ENCODE measurements at regions not wholly inside any gene's neighbourhood (a gene's known extent, or its start where the extent isn't known, plus 50 kb on each side); places are given as distances from the start of the nearest gene placed in this dataset.
A peak's percentile ranks its signal among the peaks of the same experiment; 100 is the strongest.

DNA sequence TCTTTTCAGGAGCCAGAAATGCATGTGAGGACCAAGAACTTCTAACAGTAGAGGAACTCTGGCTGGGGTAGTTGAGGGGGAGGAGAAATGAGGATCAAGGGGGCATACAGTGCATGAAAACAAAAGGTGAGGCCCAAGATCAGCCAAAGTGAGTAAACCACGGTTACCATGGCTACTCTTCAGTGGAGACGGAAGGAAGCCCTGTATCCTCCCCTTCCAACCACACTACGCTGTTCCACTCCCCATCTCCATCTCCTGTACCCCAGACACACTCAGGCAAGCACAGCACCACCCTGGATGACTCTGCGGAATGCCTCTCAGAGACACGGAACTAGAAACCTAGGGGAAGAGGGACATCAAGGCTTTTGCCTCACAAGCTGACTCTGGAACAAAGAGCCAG is 157.6 kb upstream of the CAMK1G start:
- Mint-ChIP-seq H3K36me3 (ENCODE audit: low read depth) (peaks cover 11% of the 10 kb centered on the region), H3K9me3 (no peaks in the 10 kb centered on the region; the same call in 2 of the 3 replicates), H3K27me3 (ENCODE audit: insufficient read depth, low read depth, poor library complexity) (peaks cover 25% of the 10 kb centered on the region), H3K27ac (no peak overlapping the region), H3K4me3 (no peak overlapping the region), H3K4me1 (peaks cover 65% of the 10 kb centered on the region)
- no peak for TF ChIP-seq EZH2phosphoT487 (IDR thresholded peaks at IDR 0.05; ENCODE audit: unreplicated experiment)
- TF ChIP-seq, protein P1, sequence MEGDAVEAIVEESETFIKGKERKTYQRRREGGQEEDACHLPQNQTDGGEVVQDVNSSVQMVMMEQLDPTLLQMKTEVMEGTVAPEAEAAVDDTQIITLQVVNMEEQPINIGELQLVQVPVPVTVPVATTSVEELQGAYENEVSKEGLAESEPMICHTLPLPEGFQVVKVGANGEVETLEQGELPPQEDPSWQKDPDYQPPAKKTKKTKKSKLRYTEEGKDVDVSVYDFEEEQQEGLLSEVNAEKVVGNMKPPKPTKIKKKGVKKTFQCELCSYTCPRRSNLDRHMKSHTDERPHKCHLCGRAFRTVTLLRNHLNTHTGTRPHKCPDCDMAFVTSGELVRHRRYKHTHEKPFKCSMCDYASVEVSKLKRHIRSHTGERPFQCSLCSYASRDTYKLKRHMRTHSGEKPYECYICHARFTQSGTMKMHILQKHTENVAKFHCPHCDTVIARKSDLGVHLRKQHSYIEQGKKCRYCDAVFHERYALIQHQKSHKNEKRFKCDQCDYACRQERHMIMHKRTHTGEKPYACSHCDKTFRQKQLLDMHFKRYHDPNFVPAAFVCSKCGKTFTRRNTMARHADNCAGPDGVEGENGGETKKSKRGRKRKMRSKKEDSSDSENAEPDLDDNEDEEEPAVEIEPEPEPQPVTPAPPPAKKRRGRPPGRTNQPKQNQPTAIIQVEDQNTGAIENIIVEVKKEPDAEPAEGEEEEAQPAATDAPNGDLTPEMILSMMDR (conservative IDR thresholded peaks at IDR 0.05; ENCODE audit: low read depth in 2 of 2): no peak
- no peak for TF ChIP-seq ZNF331 (CRISPR knock-in tag; IDR thresholded peaks at IDR 0.05; ENCODE audit: low read depth)
- TF ChIP-seq STAT1 (IDR thresholded peaks at IDR 0.05; ENCODE audit: unreplicated experiment): no peak
- no peak for TF ChIP-seq EZH2 (IDR thresholded peaks at IDR 0.05; ENCODE audit: low read depth, unreplicated experiment)
- TF ChIP-seq, protein P2, sequence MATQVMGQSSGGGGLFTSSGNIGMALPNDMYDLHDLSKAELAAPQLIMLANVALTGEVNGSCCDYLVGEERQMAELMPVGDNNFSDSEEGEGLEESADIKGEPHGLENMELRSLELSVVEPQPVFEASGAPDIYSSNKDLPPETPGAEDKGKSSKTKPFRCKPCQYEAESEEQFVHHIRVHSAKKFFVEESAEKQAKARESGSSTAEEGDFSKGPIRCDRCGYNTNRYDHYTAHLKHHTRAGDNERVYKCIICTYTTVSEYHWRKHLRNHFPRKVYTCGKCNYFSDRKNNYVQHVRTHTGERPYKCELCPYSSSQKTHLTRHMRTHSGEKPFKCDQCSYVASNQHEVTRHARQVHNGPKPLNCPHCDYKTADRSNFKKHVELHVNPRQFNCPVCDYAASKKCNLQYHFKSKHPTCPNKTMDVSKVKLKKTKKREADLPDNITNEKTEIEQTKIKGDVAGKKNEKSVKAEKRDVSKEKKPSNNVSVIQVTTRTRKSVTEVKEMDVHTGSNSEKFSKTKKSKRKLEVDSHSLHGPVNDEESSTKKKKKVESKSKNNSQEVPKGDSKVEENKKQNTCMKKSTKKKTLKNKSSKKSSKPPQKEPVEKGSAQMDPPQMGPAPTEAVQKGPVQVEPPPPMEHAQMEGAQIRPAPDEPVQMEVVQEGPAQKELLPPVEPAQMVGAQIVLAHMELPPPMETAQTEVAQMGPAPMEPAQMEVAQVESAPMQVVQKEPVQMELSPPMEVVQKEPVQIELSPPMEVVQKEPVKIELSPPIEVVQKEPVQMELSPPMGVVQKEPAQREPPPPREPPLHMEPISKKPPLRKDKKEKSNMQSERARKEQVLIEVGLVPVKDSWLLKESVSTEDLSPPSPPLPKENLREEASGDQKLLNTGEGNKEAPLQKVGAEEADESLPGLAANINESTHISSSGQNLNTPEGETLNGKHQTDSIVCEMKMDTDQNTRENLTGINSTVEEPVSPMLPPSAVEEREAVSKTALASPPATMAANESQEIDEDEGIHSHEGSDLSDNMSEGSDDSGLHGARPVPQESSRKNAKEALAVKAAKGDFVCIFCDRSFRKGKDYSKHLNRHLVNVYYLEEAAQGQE (IDR thresholded peaks at IDR 0.05; ENCODE audit: unreplicated experiment): no peak
- Histone ChIP-seq H3K4me1 (ENCODE audit: insufficient read depth) (peaks cover 41% of the 10 kb centered on the region), H2AFZ (no peak overlapping the region), H3K27me3 (ENCODE audit: insufficient read depth) (no peaks in the 10 kb centered on the region), H3K9me2 (ENCODE audit: insufficient read depth) (peaks cover 15% of the 10 kb centered on the region; the same call in 1 of the 2 replicates), H3K36me3 (ENCODE audit: insufficient read depth) (no peaks in the 10 kb centered on the region), H3K4me2 (no peak overlapping the region), H3F3A (replicated peaks; ENCODE audit: low read depth) (peaks cover 6% of the 10 kb centered on the region; the same call in 1 of the 2 replicates), H3K79me2 (replicated peaks; ENCODE audit: insufficient read depth) (peaks cover 16% of the 10 kb centered on the region), H3K4me3 (no peak overlapping the region), H4K20me1 (replicated peaks; ENCODE audit: insufficient read depth) (no peaks in the 10 kb centered on the region), H3K27ac (ENCODE audit: low read depth) (no peak overlapping the region)
- DNase-seq (ENCODE audit: low spot score): no peak
- no peak for ATAC-seq

DNA sequence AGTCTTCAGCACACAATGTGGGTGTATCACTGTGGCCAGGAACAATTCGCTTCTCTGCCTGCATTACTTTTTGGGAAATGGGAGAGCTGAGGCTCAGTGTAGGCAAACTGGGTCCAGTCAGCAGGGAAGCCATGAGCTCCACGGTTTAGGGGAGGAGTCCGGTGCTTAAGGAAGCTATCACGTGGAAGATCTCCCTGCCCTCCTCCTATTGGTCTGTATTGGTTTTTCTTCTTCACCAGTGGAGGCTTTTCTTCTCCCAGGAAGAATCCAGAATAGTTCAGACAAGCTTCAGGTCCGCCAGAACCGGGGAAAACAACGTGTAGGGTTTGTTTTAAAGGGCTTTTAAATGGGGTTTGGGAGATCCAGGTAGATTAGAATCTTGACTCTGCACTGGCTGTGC is 156.2 kb upstream of the CAMK1G start:
- no peak overlapping the region; the same call in 1 of the 2 replicates for H2AFZ ChIP-seq
- H3K4me3 ChIP-seq: no peak overlapping the region
- no peak for DNase-seq (ENCODE audit: low spot score)
- Mint-ChIP-seq H3K9me3 (no peaks in the 10 kb centered on the region; the same call in 2 of the 3 replicates), H3K27me3 (ENCODE audit: insufficient read depth, low read depth, poor library complexity) (peaks cover 26% of the 10 kb centered on the region), H3K27ac (no peak overlapping the region), H3K4me1 (peaks cover 67% of the 10 kb centered on the region), H3K36me3 (ENCODE audit: low read depth) (peaks cover 23% of the 10 kb centered on the region), H3K4me3 (no peak overlapping the region)
- H3K36me3 ChIP-seq (ENCODE audit: insufficient read depth): no peaks in the 10 kb centered on the region
- no peak for ATAC-seq
- peaks cover 44% of the 10 kb centered on the region for H3K4me1 ChIP-seq (ENCODE audit: insufficient read depth)
- H3K4me2 ChIP-seq: peak overlapping the region; percentile 40
- H4K20me1 ChIP-seq (replicated peaks; ENCODE audit: insufficient read depth): no peaks in the 10 kb centered on the region
- H3K27ac ChIP-seq (ENCODE audit: low read depth): 0 out of 2 replicates have a peak overlapping the region, but pooled peaks have one; percentile 50
- no peaks in the 10 kb centered on the region for H3K27me3 ChIP-seq (ENCODE audit: insufficient read depth)
- peaks cover 15% of the 10 kb centered on the region; the same call in 1 of the 2 replicates for H3K9me2 ChIP-seq (ENCODE audit: insufficient read depth)
- peaks cover 16% of the 10 kb centered on the region for H3K79me2 ChIP-seq (replicated peaks; ENCODE audit: insufficient read depth)
- H3F3A ChIP-seq (replicated peaks; ENCODE audit: low read depth): peaks cover 6% of the 10 kb centered on the region; the same call in 1 of the 2 replicates
- TF ChIP-seq, protein P2 (IDR thresholded peaks at IDR 0.05; ENCODE audit: unreplicated experiment): no peak
- TF ChIP-seq ZNF331 (CRISPR knock-in tag; IDR thresholded peaks at IDR 0.05; ENCODE audit: low read depth) (no peak), NANOG (IDR thresholded peaks at IDR 0.05; ENCODE audit: borderline replicate concordance) (no peak), EZH2 (IDR thresholded peaks at IDR 0.05; ENCODE audit: low read depth, unreplicated experiment) (no peak), JUNB (IDR thresholded peaks at IDR 0.05; ENCODE audit: unreplicated experiment) (no peak), ZNF114 (CRISPR knock-in tag; IDR thresholded peaks at IDR 0.05) (no peak), CREB1 (CRISPR knock-in tag; IDR thresholded peaks at IDR 0.05; ENCODE audit: low read depth) (no peak), STAT1 (IDR thresholded peaks at IDR 0.05; ENCODE audit: unreplicated experiment) (no peak)
- TF ChIP-seq, protein P3, sequence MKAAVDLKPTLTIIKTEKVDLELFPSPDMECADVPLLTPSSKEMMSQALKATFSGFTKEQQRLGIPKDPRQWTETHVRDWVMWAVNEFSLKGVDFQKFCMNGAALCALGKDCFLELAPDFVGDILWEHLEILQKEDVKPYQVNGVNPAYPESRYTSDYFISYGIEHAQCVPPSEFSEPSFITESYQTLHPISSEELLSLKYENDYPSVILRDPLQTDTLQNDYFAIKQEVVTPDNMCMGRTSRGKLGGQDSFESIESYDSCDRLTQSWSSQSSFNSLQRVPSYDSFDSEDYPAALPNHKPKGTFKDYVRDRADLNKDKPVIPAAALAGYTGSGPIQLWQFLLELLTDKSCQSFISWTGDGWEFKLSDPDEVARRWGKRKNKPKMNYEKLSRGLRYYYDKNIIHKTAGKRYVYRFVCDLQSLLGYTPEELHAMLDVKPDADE (IDR thresholded peaks at IDR 0.05): no peak
- TF ChIP-seq, protein P1 (conservative IDR thresholded peaks at IDR 0.05; ENCODE audit: low read depth in 2 of 2): no peak

Data from GM23338 (cell line).